RWPE1 (cell line): ENCODE measurements at regions not wholly inside any gene's neighbourhood (a gene's known extent, or its start where the extent isn't known, plus 50 kb on each side); places are given as distances from the start of the nearest gene placed in this dataset.

Source experiments
- CTCF ChIA-PET: fragments of 350-600 bp; sonication (Branson Sonifier 250); formaldehyde crosslinking; extraction: SDS; loops from one replicate; lab custom pipeline; 2021; lab: Yijun Ruan, JAX
- POLR2A ChIA-PET: fragments of 400-600 bp; formaldehyde crosslinking; extraction: SDS; loops from one replicate; lab custom pipeline; 2020; ENCODE audit warnings: antibody characterized with exemption; ENCODE audit not compliant: low non-redundant PET; lab: Yijun Ruan, JAX
- DNase-seq: peaks from one replicate; pipeline ENCODE4 v3.0.0; 2012; ENCODE audit warnings: low spot score
- H3K27ac ChIP-seq: fragments of 450-650 bp; 2 replicates; pipeline ENCODE4 v1.5.1; 2017
- CTCF ChIP-seq: fragments of 450-650 bp; conservative IDR thresholded peaks from 2 replicates; pipeline ENCODE4 v1.5.1; 2017; ENCODE audit warnings: low read depth, mild to moderate bottlenecking

DNA sequence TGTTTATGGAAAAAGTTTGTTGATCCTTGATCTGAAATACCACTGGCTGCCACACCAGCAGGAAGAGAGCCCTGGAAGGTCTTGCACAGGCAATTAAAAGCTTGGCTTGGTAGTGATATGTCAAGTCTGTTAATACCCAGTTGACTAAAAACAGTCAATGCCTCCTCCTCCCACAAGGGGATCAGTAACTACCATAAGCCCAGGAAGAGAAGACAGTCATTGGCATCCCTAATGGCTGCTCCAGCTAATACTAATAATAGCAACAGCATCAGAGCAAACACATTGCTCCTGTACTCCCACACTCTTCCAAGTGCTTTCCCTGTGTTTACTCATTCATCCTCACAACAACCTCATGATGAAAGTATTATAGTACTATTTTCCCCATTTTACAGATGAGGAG lies 528.6 kb downstream of the TAFA4 start:
- ChIA-PET POLR2A (no interaction called here), CTCF (interaction anchor here (0.6 kb wide), 1 partner anchor 35 kb away, joined by 4 read pairs; no protein-coding TSS in a partner anchor)
- no peak for DNase-seq
- TF ChIP-seq CTCF: no peak
- H3K27ac ChIP-seq: no peak overlapping the region

DNA sequence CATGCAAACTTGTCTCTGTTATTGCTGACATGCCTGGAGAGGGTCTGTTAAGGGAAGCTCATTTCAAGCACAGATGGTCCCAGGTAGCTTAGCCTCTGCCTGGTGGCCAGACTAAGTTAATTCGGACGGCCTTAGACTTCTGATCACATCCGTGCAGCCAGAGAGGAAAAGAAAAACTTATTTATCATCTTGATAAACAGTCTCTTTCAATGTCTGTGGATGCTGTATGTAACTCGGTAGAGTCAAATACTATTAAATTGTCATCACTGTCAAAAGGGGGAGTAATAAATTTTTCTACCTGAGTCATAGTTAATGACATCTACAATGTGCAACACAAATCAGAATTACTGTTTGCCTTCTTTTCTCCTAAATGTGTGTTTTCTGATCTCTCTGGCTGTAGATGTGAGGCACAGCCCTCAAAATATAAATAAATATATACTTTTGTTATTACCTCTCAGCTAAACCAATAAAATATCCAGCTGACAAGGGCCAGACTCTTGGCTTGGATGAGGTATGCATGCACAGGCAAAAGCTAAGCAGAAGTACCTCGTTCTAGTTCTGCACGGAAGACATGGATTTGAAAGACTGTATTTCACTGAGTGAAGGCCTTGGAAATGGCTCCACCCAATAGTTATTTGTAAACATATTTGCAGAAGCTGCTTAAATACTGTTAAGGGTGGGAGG lies 530.0 kb downstream of the TAFA4 start:
- no peak overlapping the region for H3K27ac ChIP-seq
- POLR2A ChIA-PET: no interaction called here
- CTCF ChIA-PET: interaction anchor here (0.6 kb wide), 1 partner anchor 1487 kb away, joined by 3 read pairs; no protein-coding TSS in a partner anchor
- DNase-seq: no peak
- TF ChIP-seq CTCF: no peak

DNA sequence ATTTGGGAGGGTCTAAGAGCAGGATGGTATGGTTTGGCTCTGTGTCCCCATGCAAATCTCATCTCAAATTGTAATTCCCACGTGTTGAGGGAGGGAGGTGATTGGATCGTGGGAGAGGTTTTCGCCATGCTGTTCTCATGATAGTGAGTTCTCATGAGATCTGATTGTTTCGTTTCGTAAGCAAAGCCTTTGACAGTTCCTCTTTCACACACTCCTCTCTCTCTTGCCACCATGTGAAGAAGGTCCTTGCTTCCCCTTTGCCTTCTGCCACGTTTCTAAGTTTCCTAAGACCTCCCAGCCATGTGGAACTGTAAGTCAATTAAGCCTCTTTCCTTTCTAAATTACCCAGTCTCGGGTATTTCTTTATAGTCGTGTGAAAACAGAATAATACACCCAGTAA lies 553.7 kb downstream of the TAFA4 start:
- no peak overlapping the region for H3K27ac ChIP-seq
- ChIA-PET POLR2A (interaction anchor here (0.6 kb wide), 1 partner anchor 846 kb away, joined by 3 read pairs; no protein-coding TSS in a partner anchor), CTCF (no interaction called here)
- TF ChIP-seq CTCF: no peak
- DNase-seq: no peak

DNA sequence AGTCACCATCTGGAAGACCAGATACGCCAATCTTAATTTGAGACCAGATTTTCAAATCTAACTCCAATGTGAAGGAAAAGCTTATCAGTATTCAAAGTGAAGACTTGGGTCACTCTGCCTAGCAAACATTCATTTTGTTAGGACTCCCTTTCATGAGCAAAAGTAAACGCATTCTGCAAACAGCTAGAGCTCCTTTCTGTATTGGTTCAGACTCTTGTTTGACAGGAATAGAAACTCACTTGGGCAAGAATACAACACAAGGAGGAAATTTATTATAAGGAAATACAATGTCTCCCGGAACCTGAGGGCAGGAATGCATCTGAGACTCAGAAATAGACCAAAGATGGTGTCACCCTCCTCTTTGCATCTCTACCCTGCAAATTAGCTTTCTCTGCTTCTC lies 558.6 kb downstream of the TAFA4 start:
- no peak for DNase-seq
- no peak overlapping the region for H3K27ac ChIP-seq
- no peak for TF ChIP-seq CTCF
- CTCF ChIA-PET: interaction anchor here (0.6 kb wide), 1 partner anchor 231 kb away, joined by 6 read pairs; no protein-coding TSS in a partner anchor
- POLR2A ChIA-PET: no interaction called here

GRCh38 chr3:68363796-68364195 lies 568.6 kb downstream of the TAFA4 start:
- ChIA-PET POLR2A (no interaction called here), CTCF (no interaction called here)
- H3K27ac ChIP-seq: no peak overlapping the region
- DNase-seq: no peak
- no peak for TF ChIP-seq CTCF

DNA sequence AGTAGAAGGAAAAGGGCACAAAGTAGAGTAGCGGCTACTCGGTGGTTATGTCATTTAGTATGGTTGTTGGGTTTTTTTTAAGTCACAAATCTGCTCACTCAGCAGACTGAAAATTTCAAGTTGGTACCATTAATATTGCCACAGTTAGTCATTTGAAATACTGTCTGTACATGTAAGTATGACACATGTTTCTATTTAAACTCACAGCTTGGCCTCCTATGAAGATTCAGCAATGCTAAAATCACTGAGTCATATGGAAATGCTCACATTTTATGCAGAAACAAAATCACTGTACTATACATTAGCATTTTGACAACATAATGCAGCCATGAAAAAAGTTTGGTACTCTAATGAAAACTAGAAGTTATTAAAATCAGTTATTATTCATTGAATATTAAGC lies 571.9 kb downstream of the TAFA4 start:
- no peak overlapping the region for H3K27ac ChIP-seq
- ChIA-PET CTCF (no interaction called here), POLR2A (no interaction called here)
- no peak for DNase-seq
- TF ChIP-seq CTCF: no peak
